ENCODE measurements at regions not wholly inside any gene's neighbourhood (a gene's known extent, or its start where the extent isn't known, plus 50 kb on each side); places are given as distances from the start of the nearest gene placed in this dataset.

GRCh38 chr13:37274569-37275497 lies 169.4 kb upstream of the CSNK1A1L start:
- H3K27ac ChIP-seq: no peak overlapping the region
- no peak for TF ChIP-seq ZFX (IDR thresholded peaks at IDR 0.05; ENCODE audit: borderline replicate concordance)
- TF ChIP-seq CTCF (IDR thresholded peaks at IDR 0.05): no peak

- TF ChIP-seq ZFX (IDR thresholded peaks at IDR 0.05; ENCODE audit: borderline replicate concordance) (no peak), CTCF (IDR thresholded peaks at IDR 0.05) (no peak)
- H3K27ac ChIP-seq: no peak overlapping the region
These were observed 168.4 kb upstream of the CSNK1A1L start for GRCh38 chr13:37273836-37274235.

GRCh38 chr13:37270226-37271001 lies 164.9 kb upstream of the CSNK1A1L start:
- TF ChIP-seq ZFX (IDR thresholded peaks at IDR 0.05; ENCODE audit: borderline replicate concordance) (no peak), CTCF (IDR thresholded peaks at IDR 0.05) (peak; percentile 14)
- no peak overlapping the region for H3K27ac ChIP-seq

GRCh38 chr13:37263871-37264270 lies 158.4 kb upstream of the CSNK1A1L start:
- TF ChIP-seq CTCF (IDR thresholded peaks at IDR 0.05) (no peak), ZFX (IDR thresholded peaks at IDR 0.05; ENCODE audit: borderline replicate concordance) (no peak)
- H3K27ac ChIP-seq: no peak overlapping the region

GRCh38 chr13:37257706-37258105 lies 152.2 kb upstream of the CSNK1A1L start:
- TF ChIP-seq ZFX (IDR thresholded peaks at IDR 0.05; ENCODE audit: borderline replicate concordance): no peak
- no peak for TF ChIP-seq CTCF (IDR thresholded peaks at IDR 0.05)
- H3K27ac ChIP-seq: no peak overlapping the region

- TF ChIP-seq CTCF (IDR thresholded peaks at IDR 0.05) (no peak), ZFX (IDR thresholded peaks at IDR 0.05; ENCODE audit: borderline replicate concordance) (no peak)
- no peak overlapping the region for H3K27ac ChIP-seq
These were observed 151.6 kb upstream of the CSNK1A1L start for GRCh38 chr13:37257051-37257450.

GRCh38 chr13:37241786-37242185 lies 136.3 kb upstream of the CSNK1A1L start:
- no peak for TF ChIP-seq ZFX (IDR thresholded peaks at IDR 0.05; ENCODE audit: borderline replicate concordance)
- no peak for TF ChIP-seq CTCF (IDR thresholded peaks at IDR 0.05)

More at GRCh38 chr13:37241786-37242185, 136.3 kb upstream of the CSNK1A1L start:
- H3K27ac ChIP-seq: no peak overlapping the region
